Thyroid gland (tissue), 4 donors: ENCODE measurements at regions not wholly inside any gene's neighbourhood (a gene's known extent, or its start where the extent isn't known, plus 50 kb on each side); places are given as distances from the start of the nearest gene placed in this dataset.

Source experiments
- POLR2A ChIP-seq, 2 donors: fragments of 450-650 bp; IDR thresholded peaks; one replicate each; pipeline ENCODE4 v1.6.1; 2017; ENCODE audit warnings: antibody characterized with exemption in 2 of 2, mild to moderate bottlenecking in 2 of 2, moderate library complexity in 1 of 2
- TF ChIP-seq, protein P1 (sequence below), 6 experiments: fragments of 200-600 bp in 3 of 6; fragments of 450-650 bp in 3 of 6; sonication (generic) in 3 of 6; IDR thresholded peaks; one replicate each; pipeline ENCODE4 v1.5.1; 2016 to 2019; ENCODE audit warnings: antibody characterized with exemption in 6 of 6, mild to moderate bottlenecking in 2 of 6, inconsistent platforms in 1 of 6, moderate library complexity in 1 of 6

DNA sequence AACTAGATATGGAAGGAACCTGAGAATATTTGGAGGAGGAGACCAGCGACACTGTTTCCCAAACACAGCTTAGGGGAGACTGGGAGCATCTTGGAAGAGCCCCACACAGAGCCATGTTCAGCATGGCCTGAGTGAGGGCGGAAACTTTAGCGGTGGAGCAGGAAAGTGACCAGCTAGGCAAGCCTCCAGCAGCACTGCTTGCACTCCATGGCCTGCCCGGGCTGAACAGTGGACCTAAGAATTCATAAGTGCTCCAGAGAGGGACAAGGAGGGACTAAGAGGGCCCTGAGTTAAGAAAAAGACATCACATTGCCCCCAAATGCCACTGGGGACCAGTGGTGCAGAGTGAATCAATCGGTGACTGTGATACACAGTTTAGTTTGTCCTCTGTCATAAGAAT lies 566.4 kb downstream of the TNS1 start:
- TF ChIP-seq POLR2A (IDR thresholded peaks at IDR 0.05), result peak in 1 of 2 donors; percentile 31
- TF ChIP-seq, protein P1, sequence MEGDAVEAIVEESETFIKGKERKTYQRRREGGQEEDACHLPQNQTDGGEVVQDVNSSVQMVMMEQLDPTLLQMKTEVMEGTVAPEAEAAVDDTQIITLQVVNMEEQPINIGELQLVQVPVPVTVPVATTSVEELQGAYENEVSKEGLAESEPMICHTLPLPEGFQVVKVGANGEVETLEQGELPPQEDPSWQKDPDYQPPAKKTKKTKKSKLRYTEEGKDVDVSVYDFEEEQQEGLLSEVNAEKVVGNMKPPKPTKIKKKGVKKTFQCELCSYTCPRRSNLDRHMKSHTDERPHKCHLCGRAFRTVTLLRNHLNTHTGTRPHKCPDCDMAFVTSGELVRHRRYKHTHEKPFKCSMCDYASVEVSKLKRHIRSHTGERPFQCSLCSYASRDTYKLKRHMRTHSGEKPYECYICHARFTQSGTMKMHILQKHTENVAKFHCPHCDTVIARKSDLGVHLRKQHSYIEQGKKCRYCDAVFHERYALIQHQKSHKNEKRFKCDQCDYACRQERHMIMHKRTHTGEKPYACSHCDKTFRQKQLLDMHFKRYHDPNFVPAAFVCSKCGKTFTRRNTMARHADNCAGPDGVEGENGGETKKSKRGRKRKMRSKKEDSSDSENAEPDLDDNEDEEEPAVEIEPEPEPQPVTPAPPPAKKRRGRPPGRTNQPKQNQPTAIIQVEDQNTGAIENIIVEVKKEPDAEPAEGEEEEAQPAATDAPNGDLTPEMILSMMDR (IDR thresholded peaks at IDR 0.05), result peak in 2 of 6 experiments; percentile 5 to 15
